ENCODE measurements at regions not wholly inside any gene's neighbourhood (a gene's known extent, or its start where the extent isn't known, plus 50 kb on each side); places are given as distances from the start of the nearest gene placed in this dataset.

GRCh38 chr11:86746514-86746913 lies 53.8 kb upstream of the PRSS23 start:
- Mint-ChIP-seq H3K4me3 (ENCODE audit: low read depth, unreplicated experiment) (no peak overlapping the region), H3K4me1 (ENCODE audit: low read depth, unreplicated experiment) (peaks cover 15% of the 10 kb centered on the region), H3K36me3 (ENCODE audit: insufficient read depth, unreplicated experiment) (peaks cover 4% of the 10 kb centered on the region), H3K27ac (ENCODE audit: unreplicated experiment) (no peak overlapping the region), H3K27me3 (ENCODE audit: unreplicated experiment) (no peaks in the 10 kb centered on the region), H3K9me3 (ENCODE audit: low read depth, unreplicated experiment) (no peaks in the 10 kb centered on the region)
- TF ChIP-seq, protein P1, sequence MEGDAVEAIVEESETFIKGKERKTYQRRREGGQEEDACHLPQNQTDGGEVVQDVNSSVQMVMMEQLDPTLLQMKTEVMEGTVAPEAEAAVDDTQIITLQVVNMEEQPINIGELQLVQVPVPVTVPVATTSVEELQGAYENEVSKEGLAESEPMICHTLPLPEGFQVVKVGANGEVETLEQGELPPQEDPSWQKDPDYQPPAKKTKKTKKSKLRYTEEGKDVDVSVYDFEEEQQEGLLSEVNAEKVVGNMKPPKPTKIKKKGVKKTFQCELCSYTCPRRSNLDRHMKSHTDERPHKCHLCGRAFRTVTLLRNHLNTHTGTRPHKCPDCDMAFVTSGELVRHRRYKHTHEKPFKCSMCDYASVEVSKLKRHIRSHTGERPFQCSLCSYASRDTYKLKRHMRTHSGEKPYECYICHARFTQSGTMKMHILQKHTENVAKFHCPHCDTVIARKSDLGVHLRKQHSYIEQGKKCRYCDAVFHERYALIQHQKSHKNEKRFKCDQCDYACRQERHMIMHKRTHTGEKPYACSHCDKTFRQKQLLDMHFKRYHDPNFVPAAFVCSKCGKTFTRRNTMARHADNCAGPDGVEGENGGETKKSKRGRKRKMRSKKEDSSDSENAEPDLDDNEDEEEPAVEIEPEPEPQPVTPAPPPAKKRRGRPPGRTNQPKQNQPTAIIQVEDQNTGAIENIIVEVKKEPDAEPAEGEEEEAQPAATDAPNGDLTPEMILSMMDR (IDR thresholded peaks at IDR 0.05; ENCODE audit: unreplicated experiment) = no peak
- no TSS peak for BruUV-seq (replicated peaks)
- no peak for DNase-seq
- intact Hi-C loops (cut with micrococcal nuclease; ENCODE audit: unreplicated experiment) = no loop called here
- CTCF ChIA-PET = no interaction called here

- peaks cover 9% of the 10 kb centered on the region for H3K36me3 Mint-ChIP-seq (ENCODE audit: insufficient read depth, unreplicated experiment)
- H3K9me3 Mint-ChIP-seq (ENCODE audit: low read depth, unreplicated experiment) = no peaks in the 10 kb centered on the region
- H3K4me1 Mint-ChIP-seq (ENCODE audit: low read depth, unreplicated experiment) = peaks cover 25% of the 10 kb centered on the region
- intact Hi-C loops (cut with micrococcal nuclease; ENCODE audit: unreplicated experiment) = no loop called here
- BruUV-seq (replicated peaks) = no TSS peak
- H3K27me3 Mint-ChIP-seq (ENCODE audit: unreplicated experiment) = no peaks in the 10 kb centered on the region
- TF ChIP-seq, protein P1 (IDR thresholded peaks at IDR 0.05; ENCODE audit: unreplicated experiment) = no peak
- H3K4me3 Mint-ChIP-seq (ENCODE audit: low read depth, unreplicated experiment) = no peak overlapping the region
- no peak for DNase-seq
- CTCF ChIA-PET = no interaction called here
- H3K27ac Mint-ChIP-seq (ENCODE audit: unreplicated experiment) = no peak overlapping the region
Measured at GRCh38 chr11:86745571-86745970, 54.8 kb upstream of the PRSS23 start.

DNA sequence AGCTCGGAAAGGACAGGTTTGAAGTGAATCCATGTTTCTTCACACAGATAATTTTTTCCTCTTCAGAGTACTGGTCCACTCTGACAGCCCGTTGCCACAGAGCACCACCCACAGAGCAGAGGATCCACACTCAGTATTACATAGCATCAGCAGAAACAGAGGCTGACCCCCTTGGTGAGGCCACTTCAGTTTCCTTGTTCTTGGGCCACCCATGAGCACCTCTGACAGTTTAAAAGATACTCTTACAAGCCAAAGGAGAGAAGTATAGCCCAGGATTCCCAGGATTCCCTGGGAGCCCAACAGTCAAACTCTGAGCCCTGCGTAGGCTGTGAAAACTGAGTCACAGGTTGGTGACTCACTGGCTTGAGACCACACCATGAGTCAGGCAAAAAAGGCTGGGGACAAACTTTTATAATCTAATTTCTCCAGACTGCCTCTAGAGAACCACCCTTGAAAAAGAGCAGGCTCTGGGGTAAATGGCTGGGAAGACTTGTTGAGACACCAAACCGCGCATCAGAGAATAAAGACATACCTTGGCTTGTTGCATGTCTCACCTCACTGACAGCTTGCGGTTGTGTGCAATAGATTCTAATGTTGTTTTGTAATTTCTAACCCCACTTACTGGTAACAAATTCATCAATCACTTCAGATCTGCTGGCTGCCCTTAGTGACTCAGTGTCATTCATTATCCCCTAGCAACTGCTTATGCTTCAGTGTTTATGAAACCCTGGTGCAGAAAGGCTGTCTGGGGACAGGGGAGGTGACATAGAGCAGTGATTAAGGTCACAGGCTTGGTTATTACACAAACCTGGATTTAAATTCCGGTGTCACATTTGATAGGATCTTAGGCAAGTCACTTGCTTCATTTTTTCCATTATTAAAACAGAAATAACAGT lies 56.9 kb upstream of the PRSS23 start:
- Mint-ChIP-seq H3K9me3 (ENCODE audit: low read depth, unreplicated experiment) (no peaks in the 10 kb centered on the region), H3K4me1 (ENCODE audit: low read depth, unreplicated experiment) (peaks cover 46% of the 10 kb centered on the region), H3K36me3 (ENCODE audit: insufficient read depth, unreplicated experiment) (peaks cover 23% of the 10 kb centered on the region), H3K27me3 (ENCODE audit: unreplicated experiment) (no peaks in the 10 kb centered on the region), H3K27ac (ENCODE audit: unreplicated experiment) (peak overlapping the region; percentile 72), H3K4me3 (ENCODE audit: low read depth, unreplicated experiment) (no peak overlapping the region)
- DNase-seq = peak; percentile 60
- no TSS peak for BruUV-seq (replicated peaks)
- TF ChIP-seq, protein P1 (IDR thresholded peaks at IDR 0.05; ENCODE audit: unreplicated experiment) = no peak
- intact Hi-C loops (cut with micrococcal nuclease; ENCODE audit: unreplicated experiment) = loop anchor here (5.0 kb wide), 2 partner anchors 59 to 71 kb away; partner anchors contain the start of genes ME3 and PRSS23
- CTCF ChIA-PET = no interaction called here

DNA sequence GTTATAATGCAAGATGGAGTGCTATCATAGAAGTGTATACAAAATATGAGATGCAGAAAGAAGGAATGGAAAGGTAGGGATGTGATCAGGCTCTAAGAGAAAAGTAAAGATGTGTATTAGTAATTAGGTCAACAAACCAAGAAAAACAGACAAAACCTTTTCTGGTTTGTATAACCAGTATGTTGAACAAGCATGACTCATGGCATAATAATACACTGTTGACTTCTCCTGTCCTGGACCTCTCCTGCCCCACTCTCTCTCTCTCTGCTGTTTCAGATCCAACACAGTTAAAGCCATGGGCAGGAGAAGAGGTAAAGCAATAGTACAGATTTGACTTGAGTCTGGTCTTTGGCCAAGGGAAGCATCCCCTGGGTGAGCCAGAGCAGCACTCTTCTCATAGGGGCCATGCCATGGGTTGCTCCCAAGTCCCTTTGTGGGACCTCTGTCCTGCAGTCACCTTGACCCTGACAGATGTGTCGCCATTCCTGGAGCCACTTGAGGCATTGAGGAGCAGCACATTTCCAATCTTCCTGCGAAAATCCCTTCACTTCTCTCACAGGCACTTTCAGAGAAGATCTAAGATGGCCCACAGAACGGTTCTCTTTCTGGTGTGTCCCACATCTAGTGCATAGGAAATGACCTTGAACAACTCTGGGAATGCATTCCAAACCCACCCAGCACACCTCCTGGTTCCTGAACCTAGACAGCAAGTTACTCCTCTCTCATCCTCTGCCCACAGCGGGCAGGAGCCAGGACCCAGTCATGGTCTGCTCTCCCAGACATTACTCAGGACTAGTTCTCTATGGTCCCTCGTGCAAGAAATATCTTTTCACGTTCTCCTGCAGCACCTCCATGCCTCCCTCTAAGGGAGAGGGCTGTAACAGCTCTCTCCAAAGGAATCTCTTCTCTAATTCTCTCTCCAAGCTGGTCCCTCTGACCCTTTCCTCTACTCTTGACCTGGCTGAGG lies 58.2 kb upstream of the PRSS23 start:
- peaks cover 24% of the 10 kb centered on the region for H3K36me3 Mint-ChIP-seq (ENCODE audit: insufficient read depth, unreplicated experiment)
- CTCF ChIA-PET = no interaction called here
- no TSS peak for BruUV-seq (replicated peaks)
- TF ChIP-seq, protein P1 (IDR thresholded peaks at IDR 0.05; ENCODE audit: unreplicated experiment) = no peak
- H3K4me1 Mint-ChIP-seq (ENCODE audit: low read depth, unreplicated experiment) = peaks cover 59% of the 10 kb centered on the region
- H3K27ac Mint-ChIP-seq (ENCODE audit: unreplicated experiment) = peak overlapping the region; percentile 95
- H3K27me3 Mint-ChIP-seq (ENCODE audit: unreplicated experiment) = no peaks in the 10 kb centered on the region
- intact Hi-C loops (cut with micrococcal nuclease; ENCODE audit: unreplicated experiment) = loop anchor here (5.0 kb wide), 2 partner anchors 60 to 70 kb away; partner anchors contain the start of genes ME3 and PRSS23
- DNase-seq = peak; percentile 38
- no peak overlapping the region for H3K4me3 Mint-ChIP-seq (ENCODE audit: low read depth, unreplicated experiment)
- no peaks in the 10 kb centered on the region for H3K9me3 Mint-ChIP-seq (ENCODE audit: low read depth, unreplicated experiment)

All from Calu3 (cell line).